ENCODE measurements at regions not wholly inside any gene's neighbourhood (a gene's known extent, or its start where the extent isn't known, plus 50 kb on each side); places are given as distances from the start of the nearest gene placed in this dataset.

DNA sequence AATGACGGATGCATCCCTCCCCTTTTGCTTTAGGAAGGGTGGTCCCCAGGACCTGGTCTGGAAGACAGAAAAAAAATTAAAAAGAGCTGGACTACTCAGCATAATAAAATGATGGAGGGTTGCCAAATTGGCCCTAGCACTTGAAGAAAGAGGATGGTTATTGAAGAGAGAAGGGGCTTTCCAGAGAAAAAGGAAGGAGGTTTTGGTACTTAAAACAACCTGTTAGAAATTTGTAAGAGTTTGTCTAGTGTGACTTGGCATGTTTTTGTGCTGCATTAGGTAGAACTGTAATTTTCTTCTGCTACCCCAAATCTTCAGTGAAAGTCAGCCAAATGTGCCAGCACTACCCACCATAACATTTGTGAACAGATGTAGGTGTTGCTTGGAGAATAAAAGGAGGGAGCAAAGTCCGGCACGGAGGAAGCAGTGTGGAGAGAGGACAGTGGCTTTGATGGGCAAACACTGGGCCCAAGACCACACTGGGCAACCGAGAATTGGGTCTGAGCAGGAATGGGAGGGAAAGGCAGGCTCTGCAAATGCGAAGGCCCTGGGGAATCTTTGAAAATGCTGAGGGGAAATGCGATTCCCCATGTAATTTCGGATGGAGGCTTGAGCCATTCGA lies 160.9 kb downstream of the QRSL1 start:
- TF ChIP-seq EZH2phosphoT487 (IDR thresholded peaks at IDR 0.05; ENCODE audit: unreplicated experiment) = no peak
- TF ChIP-seq JUNB (IDR thresholded peaks at IDR 0.05; ENCODE audit: unreplicated experiment) = no peak
- TF ChIP-seq, protein P1, sequence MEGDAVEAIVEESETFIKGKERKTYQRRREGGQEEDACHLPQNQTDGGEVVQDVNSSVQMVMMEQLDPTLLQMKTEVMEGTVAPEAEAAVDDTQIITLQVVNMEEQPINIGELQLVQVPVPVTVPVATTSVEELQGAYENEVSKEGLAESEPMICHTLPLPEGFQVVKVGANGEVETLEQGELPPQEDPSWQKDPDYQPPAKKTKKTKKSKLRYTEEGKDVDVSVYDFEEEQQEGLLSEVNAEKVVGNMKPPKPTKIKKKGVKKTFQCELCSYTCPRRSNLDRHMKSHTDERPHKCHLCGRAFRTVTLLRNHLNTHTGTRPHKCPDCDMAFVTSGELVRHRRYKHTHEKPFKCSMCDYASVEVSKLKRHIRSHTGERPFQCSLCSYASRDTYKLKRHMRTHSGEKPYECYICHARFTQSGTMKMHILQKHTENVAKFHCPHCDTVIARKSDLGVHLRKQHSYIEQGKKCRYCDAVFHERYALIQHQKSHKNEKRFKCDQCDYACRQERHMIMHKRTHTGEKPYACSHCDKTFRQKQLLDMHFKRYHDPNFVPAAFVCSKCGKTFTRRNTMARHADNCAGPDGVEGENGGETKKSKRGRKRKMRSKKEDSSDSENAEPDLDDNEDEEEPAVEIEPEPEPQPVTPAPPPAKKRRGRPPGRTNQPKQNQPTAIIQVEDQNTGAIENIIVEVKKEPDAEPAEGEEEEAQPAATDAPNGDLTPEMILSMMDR (conservative IDR thresholded peaks at IDR 0.05; ENCODE audit: low read depth in 2 of 2) = no peak
- no peak for TF ChIP-seq EZH2 (IDR thresholded peaks at IDR 0.05; ENCODE audit: low read depth, unreplicated experiment)
- TF ChIP-seq POLR2AphosphoS5 (IDR thresholded peaks at IDR 0.05; ENCODE audit: low read depth) = no peak
- TF ChIP-seq, protein P2, sequence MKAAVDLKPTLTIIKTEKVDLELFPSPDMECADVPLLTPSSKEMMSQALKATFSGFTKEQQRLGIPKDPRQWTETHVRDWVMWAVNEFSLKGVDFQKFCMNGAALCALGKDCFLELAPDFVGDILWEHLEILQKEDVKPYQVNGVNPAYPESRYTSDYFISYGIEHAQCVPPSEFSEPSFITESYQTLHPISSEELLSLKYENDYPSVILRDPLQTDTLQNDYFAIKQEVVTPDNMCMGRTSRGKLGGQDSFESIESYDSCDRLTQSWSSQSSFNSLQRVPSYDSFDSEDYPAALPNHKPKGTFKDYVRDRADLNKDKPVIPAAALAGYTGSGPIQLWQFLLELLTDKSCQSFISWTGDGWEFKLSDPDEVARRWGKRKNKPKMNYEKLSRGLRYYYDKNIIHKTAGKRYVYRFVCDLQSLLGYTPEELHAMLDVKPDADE (IDR thresholded peaks at IDR 0.05) = no peak
- no peak for TF ChIP-seq CREB1 (CRISPR knock-in tag; IDR thresholded peaks at IDR 0.05; ENCODE audit: low read depth)
- no peak for TF ChIP-seq REST (IDR thresholded peaks at IDR 0.05; ENCODE audit: unreplicated experiment)
- no peak for TF ChIP-seq STAT1 (IDR thresholded peaks at IDR 0.05; ENCODE audit: unreplicated experiment)
- TF ChIP-seq NANOG (IDR thresholded peaks at IDR 0.05; ENCODE audit: borderline replicate concordance) = no peak

Data from GM23338 (cell line).